ENCODE measurements at regions not wholly inside any gene's neighbourhood (a gene's known extent, or its start where the extent isn't known, plus 50 kb on each side); places are given as distances from the start of the nearest gene placed in this dataset.

DNA sequence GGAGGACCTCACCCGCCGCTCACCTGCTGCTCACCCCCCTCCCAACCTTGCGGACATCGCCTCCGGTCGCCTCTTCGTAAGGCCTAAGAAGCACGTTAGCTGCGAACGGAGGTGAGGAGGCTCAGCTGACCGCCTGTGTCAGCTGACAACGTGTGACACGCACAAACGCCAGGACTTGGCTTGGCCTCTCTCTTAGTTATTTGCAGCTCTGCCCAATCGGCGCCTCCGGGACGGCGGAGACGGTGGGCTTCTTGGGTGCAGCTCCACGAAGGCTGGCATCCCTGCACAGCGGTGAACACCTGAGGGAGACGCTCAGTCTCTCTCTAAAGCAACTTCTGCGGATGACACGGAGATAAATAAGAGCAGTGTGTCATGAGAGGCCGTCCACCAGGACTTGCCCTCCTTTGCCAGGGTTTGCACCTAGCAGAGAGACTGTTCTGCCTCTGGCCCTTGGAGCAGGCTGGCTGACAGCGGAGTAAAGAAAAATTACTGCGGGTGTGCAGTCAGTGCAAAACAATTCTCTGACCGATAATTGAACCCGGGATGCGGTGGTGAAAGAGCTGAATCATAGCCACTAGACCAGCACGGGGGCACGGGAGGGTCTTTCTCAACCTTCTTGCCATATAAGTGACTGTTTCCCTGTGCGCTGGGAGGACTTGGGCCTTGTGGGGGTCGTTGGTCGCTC lies 318.9 kb downstream of the FAM72C start:
- peaks cover 33% of the 10 kb centered on the region for H3K27me3 ChIP-seq (ENCODE audit: control insufficient read depth, extremely low read depth, insufficient read depth, low read length)
- dilution Hi-C loops (cut with MboI; ENCODE audit: extremely low pct_ligation_motif_present, low sequenced_read_pairs), result no loop called here

DNA sequence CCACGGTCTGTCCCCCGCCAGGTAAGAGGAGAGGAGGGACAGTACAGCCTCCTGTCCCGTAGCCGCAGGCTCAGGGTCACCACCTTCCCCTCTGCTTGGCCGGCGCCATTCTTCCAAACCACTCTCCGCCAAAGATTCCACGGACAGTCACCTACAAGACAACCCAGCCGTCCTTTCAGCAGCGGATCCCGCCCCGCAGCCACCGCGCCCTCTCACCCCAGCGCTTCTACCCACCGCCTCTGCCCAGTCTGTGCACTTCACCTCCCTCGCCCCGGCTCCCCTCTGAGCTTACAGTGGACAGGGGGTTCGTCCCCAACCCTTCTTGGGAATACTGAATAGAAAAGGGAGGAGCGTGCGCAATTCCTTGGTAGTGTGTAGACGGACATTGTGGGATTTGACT lies 319.6 kb downstream of the FAM72C start:
- Histone ChIP-seq H3K27me3 (ENCODE audit: control insufficient read depth, extremely low read depth, insufficient read depth, low read length) (peaks cover 33% of the 10 kb centered on the region), H3K9ac (ENCODE audit: control insufficient read depth, extremely low read depth, insufficient read depth, low read length) (no peak overlapping the region), H3K9me3 (ENCODE audit: control insufficient read depth, low read depth, low read length) (peaks cover 3% of the 10 kb centered on the region), H4K20me1 (ENCODE audit: control insufficient read depth, extremely low read depth, insufficient read depth, low read length) (no peaks in the 10 kb centered on the region), H3K9me1 (ENCODE audit: control insufficient read depth, extremely low read depth, insufficient read depth, low read length) (no peaks in the 10 kb centered on the region), H3K79me2 (ENCODE audit: control insufficient read depth, insufficient read depth, low read length) (no peaks in the 10 kb centered on the region), H2AFZ (ENCODE audit: control insufficient read depth, low read length) (no peak overlapping the region), H3K4me2 (ENCODE audit: control insufficient read depth, extremely low read depth, insufficient read depth, low read depth, low read length) (no peak overlapping the region), H3K36me3 (ENCODE audit: control insufficient read depth in 2 of 2, extremely low read depth in 1 of 2, insufficient read depth in 2 of 2, low read length in 2 of 2) (no peaks in the 10 kb centered on the region), H3K4me1 (ENCODE audit: control insufficient read depth, extremely low read depth, insufficient read depth, low read length) (no peaks in the 10 kb centered on the region), H3K4me3 (ENCODE audit: control insufficient read depth in 2 of 3, extremely low read depth in 1 of 3, insufficient read depth in 2 of 3, low read depth in 1 of 3, low read length in 3 of 3) (no peak overlapping the region), H3K27ac (ENCODE audit: control insufficient read depth, insufficient read depth, low read length) (no peak overlapping the region)
- no peak for FAIRE-seq
- dilution Hi-C loops (cut with MboI; ENCODE audit: extremely low pct_ligation_motif_present, low sequenced_read_pairs), result no loop called here
- TF ChIP-seq EZH2 (IDR thresholded peaks at IDR 0.05; ENCODE audit: low read length), result peak; percentile 9
- TF ChIP-seq, protein P1, sequence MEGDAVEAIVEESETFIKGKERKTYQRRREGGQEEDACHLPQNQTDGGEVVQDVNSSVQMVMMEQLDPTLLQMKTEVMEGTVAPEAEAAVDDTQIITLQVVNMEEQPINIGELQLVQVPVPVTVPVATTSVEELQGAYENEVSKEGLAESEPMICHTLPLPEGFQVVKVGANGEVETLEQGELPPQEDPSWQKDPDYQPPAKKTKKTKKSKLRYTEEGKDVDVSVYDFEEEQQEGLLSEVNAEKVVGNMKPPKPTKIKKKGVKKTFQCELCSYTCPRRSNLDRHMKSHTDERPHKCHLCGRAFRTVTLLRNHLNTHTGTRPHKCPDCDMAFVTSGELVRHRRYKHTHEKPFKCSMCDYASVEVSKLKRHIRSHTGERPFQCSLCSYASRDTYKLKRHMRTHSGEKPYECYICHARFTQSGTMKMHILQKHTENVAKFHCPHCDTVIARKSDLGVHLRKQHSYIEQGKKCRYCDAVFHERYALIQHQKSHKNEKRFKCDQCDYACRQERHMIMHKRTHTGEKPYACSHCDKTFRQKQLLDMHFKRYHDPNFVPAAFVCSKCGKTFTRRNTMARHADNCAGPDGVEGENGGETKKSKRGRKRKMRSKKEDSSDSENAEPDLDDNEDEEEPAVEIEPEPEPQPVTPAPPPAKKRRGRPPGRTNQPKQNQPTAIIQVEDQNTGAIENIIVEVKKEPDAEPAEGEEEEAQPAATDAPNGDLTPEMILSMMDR (optimal IDR thresholded peaks at IDR 0.05 in 1 of 3, IDR thresholded peaks at IDR 0.05 in 1 of 3, conservative IDR thresholded peaks at IDR 0.05 in 1 of 3; ENCODE audit: extremely low read depth in 1 of 3, insufficient read depth in 2 of 3, low read length in 3 of 3), result no peak
- no peak for DNase-seq (ENCODE audit: low read depth, low spot score)

More for the DNA sequence above, 318.9 kb downstream of the FAM72C start:
- no peaks in the 10 kb centered on the region for H4K20me1 ChIP-seq (ENCODE audit: control insufficient read depth, extremely low read depth, insufficient read depth, low read length)
- FAIRE-seq (no peak), DNase-seq (ENCODE audit: low read depth, low spot score) (no peak)
- H3K9me1 ChIP-seq (ENCODE audit: control insufficient read depth, extremely low read depth, insufficient read depth, low read length), result no peaks in the 10 kb centered on the region
- no peak overlapping the region for H3K9ac ChIP-seq (ENCODE audit: control insufficient read depth, extremely low read depth, insufficient read depth, low read length)
- H3K4me3 ChIP-seq (ENCODE audit: control insufficient read depth in 2 of 3, extremely low read depth in 1 of 3, insufficient read depth in 2 of 3, low read depth in 1 of 3, low read length in 3 of 3), result no peak overlapping the region
- peaks cover 3% of the 10 kb centered on the region for H3K9me3 ChIP-seq (ENCODE audit: control insufficient read depth, low read depth, low read length)
- H2AFZ ChIP-seq (ENCODE audit: control insufficient read depth, low read length), result no peak overlapping the region
- H3K79me2 ChIP-seq (ENCODE audit: control insufficient read depth, insufficient read depth, low read length), result no peaks in the 10 kb centered on the region
- no peaks in the 10 kb centered on the region for H3K36me3 ChIP-seq (ENCODE audit: control insufficient read depth in 2 of 2, extremely low read depth in 1 of 2, insufficient read depth in 2 of 2, low read length in 2 of 2)
- TF ChIP-seq, protein P1 (optimal IDR thresholded peaks at IDR 0.05 in 1 of 3, IDR thresholded peaks at IDR 0.05 in 1 of 3, conservative IDR thresholded peaks at IDR 0.05 in 1 of 3; ENCODE audit: extremely low read depth in 1 of 3, insufficient read depth in 2 of 3, low read length in 3 of 3), result no peak
- TF ChIP-seq EZH2 (IDR thresholded peaks at IDR 0.05; ENCODE audit: low read length), result no peak
- H3K4me2 ChIP-seq (ENCODE audit: control insufficient read depth, extremely low read depth, insufficient read depth, low read depth, low read length), result no peak overlapping the region
- H3K27ac ChIP-seq (ENCODE audit: control insufficient read depth, insufficient read depth, low read length), result no peak overlapping the region
- no peaks in the 10 kb centered on the region for H3K4me1 ChIP-seq (ENCODE audit: control insufficient read depth, extremely low read depth, insufficient read depth, low read length)

Data from keratinocyte (primary cell).